GM12892 (cell line): ENCODE measurements at regions not wholly inside any gene's neighbourhood (a gene's known extent, or its start where the extent isn't known, plus 50 kb on each side); places are given as distances from the start of the nearest gene placed in this dataset.

Experiments used
- DNase-seq: peaks from one replicate; pipeline ENCODE4 v3.0.0; 2011; ENCODE audit not compliant: insufficient read length
- FAIRE-seq: peaks from 2 replicates; lab custom pipeline; 2011; peaks lifted over from hg19 to GRCh38; lab: Jason Lieb, UNC
- POLR2A ChIP-seq: IDR thresholded peaks from 2 replicates; pipeline ENCODE4 v1.6.1; 2011; ENCODE audit warnings: low read depth, low read length, control low read depth
- POLR2AphosphoS5 ChIP-seq: IDR thresholded peaks from 2 replicates; pipeline ENCODE4 v1.6.1; 2011; ENCODE audit warnings: low read depth, low read length, control low read depth
- TAF1 ChIP-seq: IDR thresholded peaks from 2 replicates; pipeline ENCODE4 v1.6.1; 2011; ENCODE audit warnings: low read depth, mild to moderate bottlenecking, control low read depth, low read length, borderline replicate concordance

DNA sequence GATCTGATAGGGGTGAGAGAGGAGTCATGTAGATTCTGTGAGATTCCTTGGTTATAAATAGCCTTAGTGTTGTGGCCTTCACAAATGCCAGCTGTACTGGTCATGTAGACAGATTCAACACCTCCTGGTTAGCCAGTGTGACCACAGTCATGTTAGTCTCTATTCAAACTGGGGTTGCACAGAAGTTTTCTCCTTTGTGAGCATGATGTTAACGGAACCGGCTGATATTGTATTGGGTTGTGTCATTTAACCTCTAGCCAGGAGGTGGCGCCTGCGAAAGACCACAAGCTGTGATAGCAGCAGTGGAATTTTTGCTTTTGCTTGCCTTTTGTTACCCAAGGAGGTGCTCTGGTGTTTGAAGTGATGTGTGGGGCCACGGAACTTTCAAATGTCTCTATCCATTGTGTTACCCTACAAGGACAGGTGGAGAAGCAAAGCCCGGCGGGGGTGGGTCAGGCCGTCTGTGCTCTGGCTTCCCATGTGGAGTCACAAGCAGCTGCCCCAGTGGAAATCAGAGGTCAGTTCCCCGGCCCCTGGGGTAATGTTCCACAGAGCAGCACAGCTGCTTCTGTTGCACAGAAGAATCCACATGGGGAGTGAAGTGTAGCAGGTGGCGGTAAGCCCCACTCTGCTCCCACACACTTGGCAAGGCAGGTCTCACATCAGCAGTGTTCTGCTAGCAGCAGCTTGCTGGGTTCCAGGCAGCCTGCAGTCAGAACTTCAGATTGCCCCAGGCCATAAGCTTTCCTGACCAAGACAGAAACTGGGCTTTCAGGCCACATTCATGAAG is 112.6 kb downstream of the ADAMTS1 start:
- no peak for TF ChIP-seq POLR2A
- FAIRE-seq (no peak), DNase-seq (no peak)

DNA sequence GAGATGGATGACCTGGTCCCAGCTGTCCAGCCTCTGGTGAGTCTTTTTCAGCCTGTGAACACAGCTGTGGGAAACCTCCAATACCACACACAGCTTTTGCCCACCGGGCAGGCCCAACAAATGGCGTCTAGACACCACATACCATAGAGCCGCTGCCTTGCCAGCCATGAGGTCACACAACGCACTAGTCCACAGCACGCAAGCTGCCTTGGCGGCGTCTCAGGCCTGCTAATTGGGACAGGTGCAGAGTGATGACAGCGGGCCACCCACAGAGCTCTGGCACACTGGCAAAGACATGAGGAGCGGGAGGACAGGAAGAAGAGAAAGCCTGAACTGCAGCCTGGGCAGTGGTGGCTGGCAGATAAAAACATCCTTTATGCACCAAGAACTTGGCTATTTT is 125.5 kb downstream of the ADAMTS1 start:
- no peak for FAIRE-seq

DNA sequence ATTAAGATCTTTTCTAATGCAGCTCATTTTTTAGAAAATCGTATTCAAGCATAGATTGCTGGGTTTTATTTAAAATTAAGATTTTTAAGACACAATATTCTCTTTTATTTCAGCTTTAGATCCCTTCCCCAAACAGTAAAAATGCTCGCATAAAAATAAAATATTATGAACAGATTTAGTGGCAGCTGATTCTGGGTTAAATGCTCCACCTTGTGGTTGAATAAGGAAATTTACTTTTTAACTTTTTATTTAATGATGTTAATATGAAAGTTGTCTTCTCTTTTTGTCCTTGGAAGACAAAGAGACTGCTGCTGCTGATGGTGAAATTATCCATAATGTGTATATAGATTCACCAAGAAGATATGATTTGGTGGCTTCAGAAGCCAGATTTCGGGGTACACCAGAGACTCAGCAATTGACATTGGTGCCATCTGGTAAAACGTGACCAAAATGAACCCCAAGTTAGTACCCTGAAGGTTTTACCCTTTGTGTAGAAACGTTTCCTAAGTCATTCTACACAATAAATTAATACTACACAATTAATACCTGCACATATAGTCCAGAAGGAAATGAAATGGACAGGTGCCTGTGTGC is 128.0 kb downstream of the ADAMTS1 start:
- DNase-seq: no peak
- FAIRE-seq: no peak
- TF ChIP-seq POLR2A (no peak), POLR2AphosphoS5 (no peak), TAF1 (no peak)

More for the DNA sequence above, 125.5 kb downstream of the ADAMTS1 start:
- TF ChIP-seq POLR2A: no peak
- no peak for TF ChIP-seq TAF1
- TF ChIP-seq POLR2AphosphoS5: no peak
- no peak for DNase-seq

DNA sequence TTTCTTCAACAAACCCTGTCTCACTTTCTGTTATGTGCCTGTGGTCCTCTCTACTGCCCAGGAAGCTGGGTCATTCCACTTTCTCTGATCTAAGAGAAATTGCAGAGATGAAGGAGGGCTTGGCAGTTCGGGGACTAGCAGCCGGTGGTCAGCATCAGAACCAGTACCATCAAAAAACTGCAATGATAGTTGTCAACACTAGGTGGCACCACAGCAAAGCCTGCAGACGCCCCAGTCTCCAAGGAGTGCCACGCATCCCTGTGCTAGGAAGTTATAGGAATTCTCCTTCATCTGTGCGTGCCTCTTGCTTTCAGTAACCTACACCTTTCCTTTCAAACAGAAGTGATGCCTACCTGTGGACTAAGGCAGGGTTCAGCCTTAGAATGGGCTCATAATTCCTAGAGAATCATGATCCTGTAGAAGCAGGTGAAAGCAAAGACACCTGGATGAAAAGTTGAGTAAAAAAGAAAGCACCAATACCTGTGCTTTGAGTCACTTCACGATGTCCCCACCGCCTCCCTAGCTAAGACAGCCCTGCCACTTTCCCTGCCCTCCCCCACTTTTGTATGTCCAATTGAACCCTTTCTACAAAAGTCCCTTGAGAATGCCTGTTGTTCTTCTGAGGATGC is 129.2 kb downstream of the ADAMTS1 start:
- TF ChIP-seq POLR2A: no peak
- TF ChIP-seq TAF1: no peak
- TF ChIP-seq POLR2AphosphoS5: no peak
- peak; percentile 3 for DNase-seq
- FAIRE-seq: no peak

DNA sequence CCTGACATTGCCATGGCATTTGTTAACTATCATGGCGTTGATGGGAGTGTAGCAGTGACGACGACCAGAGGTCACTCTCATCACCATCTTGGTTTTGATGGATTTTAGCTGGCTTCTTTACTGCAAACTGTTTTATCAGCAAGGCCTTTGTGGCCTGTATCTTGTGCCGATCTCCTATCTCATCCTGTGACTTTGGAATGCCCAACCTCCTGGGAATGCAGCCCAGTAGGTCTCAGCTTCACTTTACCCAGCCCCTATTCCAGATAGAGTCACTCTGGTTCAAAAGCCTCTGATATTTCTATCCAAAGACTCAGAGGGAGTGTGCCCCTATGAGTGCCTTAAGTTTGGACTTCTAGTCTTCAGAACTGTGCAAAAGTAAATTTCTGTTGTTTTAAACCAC is 130.1 kb downstream of the ADAMTS1 start:
- TF ChIP-seq POLR2A: no peak
- no peak for TF ChIP-seq TAF1
- no peak for TF ChIP-seq POLR2AphosphoS5
- DNase-seq: no peak
- no peak for FAIRE-seq

DNA sequence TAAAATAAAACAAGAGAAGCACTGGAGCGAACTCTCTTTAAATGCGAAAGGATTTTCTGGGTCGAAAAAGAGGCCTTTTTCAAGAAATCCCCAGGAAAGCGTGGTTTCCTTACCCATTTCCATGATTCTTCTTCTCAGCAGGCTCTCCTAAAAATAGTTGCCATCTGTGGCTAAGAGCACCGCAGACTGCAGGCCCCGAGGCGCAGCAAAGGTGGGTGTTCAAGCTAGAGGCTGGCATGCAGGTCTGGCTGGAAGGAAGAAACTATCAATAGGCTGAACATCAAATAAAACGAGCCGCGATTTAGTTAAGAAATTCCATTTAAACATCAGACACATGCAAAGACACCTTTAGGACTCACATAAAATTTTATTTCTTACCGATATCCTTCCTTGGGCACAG is 135.1 kb downstream of the ADAMTS1 start:
- TF ChIP-seq POLR2AphosphoS5 (no peak), POLR2A (no peak), TAF1 (no peak)
- FAIRE-seq (no peak), DNase-seq (no peak)

DNA sequence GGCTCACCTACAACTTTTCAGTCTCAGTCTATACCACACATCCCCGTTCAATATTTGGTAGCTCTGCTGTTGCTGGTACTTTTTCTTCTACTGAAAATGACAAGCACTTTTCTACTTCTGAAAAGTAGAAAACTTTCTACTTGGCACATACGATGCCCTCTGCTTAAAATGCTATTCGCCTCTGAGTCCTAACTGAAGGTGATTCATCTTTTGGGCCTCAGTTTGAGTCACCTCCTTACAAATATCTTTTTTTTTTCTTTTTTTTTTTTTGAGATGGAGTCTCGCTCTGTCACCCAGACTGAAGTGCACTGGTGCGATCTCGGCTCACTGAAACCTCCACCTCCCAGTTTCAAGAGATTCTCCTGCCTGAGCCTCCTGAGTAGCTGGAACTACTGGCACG is 136.0 kb upstream of the CYYR1 start:
- DNase-seq (no peak), FAIRE-seq (no peak)
- TF ChIP-seq POLR2A: no peak
- TF ChIP-seq TAF1: no peak

DNA sequence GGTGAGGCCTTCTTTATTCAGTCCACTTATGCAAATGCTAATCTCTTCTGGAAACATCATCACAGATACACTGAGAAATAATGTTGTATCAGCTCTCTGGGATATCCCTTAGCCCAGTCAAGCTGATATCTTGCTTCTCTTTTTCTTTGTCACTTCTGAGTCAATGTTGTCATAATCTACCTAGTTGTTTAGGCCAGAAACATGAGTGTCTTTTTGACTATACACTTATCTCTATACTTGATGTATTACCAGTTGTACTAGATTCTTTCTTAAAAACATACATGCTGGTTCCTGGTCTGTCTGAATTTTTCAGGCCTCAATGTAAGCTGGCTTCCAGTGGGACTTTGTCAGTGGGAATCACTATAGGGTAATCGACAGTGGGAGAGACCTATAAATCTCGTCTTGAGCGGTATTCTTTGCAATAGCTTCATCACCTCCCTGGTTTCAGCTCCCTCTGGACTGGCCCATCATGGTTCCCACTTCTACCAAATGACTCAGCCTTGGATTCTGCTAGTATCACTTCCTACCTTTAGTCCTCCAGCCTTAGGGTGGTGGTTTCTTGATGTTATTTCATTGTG is 135.2 kb upstream of the CYYR1 start:
- FAIRE-seq (no peak), DNase-seq (no peak)
- TF ChIP-seq POLR2AphosphoS5: no peak
- TF ChIP-seq POLR2A: no peak
- no peak for TF ChIP-seq TAF1

DNA sequence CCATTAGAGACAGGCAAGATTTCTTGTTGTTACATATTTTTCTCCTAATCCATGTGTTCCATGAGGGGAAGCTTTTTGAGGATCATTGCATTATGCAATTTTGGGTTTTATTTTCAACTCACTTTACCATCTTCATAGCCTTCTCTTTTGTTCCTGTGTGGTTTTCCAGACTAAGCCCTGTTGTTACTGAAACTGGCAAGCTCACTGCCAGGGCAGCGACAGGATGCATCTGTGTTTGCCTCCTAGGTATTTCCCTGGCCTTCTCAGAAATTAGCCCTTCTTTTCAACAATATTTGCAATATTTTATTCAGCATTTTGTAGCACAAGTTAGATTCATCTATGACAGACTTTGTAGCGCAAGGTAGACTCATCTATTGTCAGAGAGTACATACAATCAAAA is 134.2 kb upstream of the CYYR1 start:
- TF ChIP-seq POLR2AphosphoS5 (no peak), TAF1 (no peak), POLR2A (no peak)
- FAIRE-seq (no peak), DNase-seq (no peak)

DNA sequence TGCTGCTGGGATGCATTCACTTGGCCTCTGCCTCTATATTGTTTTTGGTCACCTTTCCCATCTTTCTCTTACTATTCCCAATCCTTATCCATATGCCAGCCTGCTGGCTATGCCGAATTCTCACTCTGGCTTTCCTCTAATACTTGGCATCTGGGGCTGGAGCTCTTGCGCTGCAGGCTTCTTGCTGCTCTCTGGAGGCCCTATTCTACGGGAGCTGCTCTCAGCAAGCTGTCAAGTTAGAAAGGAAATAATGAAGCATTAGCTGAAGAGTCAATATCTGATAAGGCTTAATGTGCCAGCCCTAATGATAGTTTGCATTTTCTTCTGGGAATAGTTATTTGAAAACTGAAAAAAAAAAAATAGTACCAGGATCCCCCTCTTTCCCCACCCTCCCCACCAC is 125.3 kb upstream of the CYYR1 start:
- TF ChIP-seq TAF1: no peak
- TF ChIP-seq POLR2AphosphoS5: no peak
- FAIRE-seq: no peak
- no peak for DNase-seq

DNA sequence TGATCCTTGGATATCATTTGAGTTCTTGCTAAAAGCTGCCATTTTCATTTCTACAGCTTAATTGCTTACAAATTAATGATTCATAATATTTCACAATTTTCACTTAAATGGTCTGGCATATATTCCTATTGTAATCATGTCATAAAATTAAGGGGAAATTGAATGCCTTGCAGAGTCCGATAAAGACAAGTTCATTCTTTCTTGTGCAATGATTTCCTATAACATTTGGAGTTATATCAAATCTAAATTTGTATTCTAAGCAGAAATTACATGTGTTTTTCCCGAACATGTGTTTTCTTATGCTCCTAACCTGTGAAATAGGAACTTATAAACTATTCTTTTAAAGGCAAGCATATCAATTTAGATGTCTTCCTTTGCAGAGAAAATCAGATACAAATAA is 118.3 kb upstream of the CYYR1 start:
- FAIRE-seq: no peak
- TF ChIP-seq TAF1 (no peak), POLR2AphosphoS5 (no peak), POLR2A (no peak)
- no peak for DNase-seq
